Prostate gland (tissue), 2 donors: ENCODE measurements at regions not wholly inside any gene's neighbourhood (a gene's known extent, or its start where the extent isn't known, plus 50 kb on each side); places are given as distances from the start of the nearest gene placed in this dataset.

Experiments
- DNase-seq: peaks from one replicate; pipeline ENCODE4 v3.0.0-alpha.2; 2019; ENCODE audit warnings: low spot score
- H3K27ac ChIP-seq, 2 donors: fragments of 200-600 bp; sonication (generic); 2 replicates each; pipeline ENCODE4 v1.5.1; 2017 to 2019
- H3K27me3 ChIP-seq: fragments of 200-600 bp; sonication (generic); replicated peaks from 2 replicates; pipeline ENCODE4 v1.5.1; 2019; ENCODE audit not compliant: insufficient read depth
- H3K36me3 ChIP-seq, 2 donors: fragments of 200-600 bp; sonication (generic); 1 replicate in 1 of 2; 2 replicates in 1 of 2; pipeline versions ENCODE4 v1.5.1 to v1.8.1; 2017 to 2019
- H3K4me1 ChIP-seq: fragments of 200-600 bp; sonication (generic); replicated peaks from 2 replicates; pipeline ENCODE4 v1.5.1; 2019
- H3K4me3 ChIP-seq, 2 donors: fragments of 200-600 bp; sonication (generic); 2 replicates each; pipeline ENCODE4 v1.5.1; 2017 to 2019
- H3K9me3 ChIP-seq: fragments of 200-600 bp; sonication (generic); 2 replicates; pipeline ENCODE4 v1.5.1; 2017
- POLR2A ChIP-seq: fragments of 450-650 bp; IDR thresholded peaks from one replicate; pipeline ENCODE4 v1.6.1; 2016; ENCODE audit warnings: antibody characterized with exemption, mild to moderate bottlenecking
- POLR2AphosphoS5 ChIP-seq: sonication (generic); formaldehyde crosslinking; IDR thresholded peaks from one replicate; pipeline ENCODE4 v1.6.1; 2017; ENCODE audit warnings: antibody characterized with exemption
- WGBS: methylation state at CpG from one replicate; pipeline ENCODE4 v1.1.5; 2018; 5-methylcytosine and 5-hydroxymethylcytosine counted together
- intact Hi-C: fragments of 100-400 bp; cut with DNase I; formaldehyde crosslinking; loops from one replicate; pipeline ENCODE4 v1.14.2; 2022
- TF ChIP-seq, protein P1 (sequence below), 4 experiments: fragments of 200-600 bp in 2 of 4; fragments of 450-650 bp in 2 of 4; sonication (generic) in 2 of 4; IDR thresholded peaks; 1 replicate in 3 of 4; 2 replicates in 1 of 4; pipeline ENCODE4 v1.5.1; 2016 to 2019; ENCODE audit warnings: antibody characterized with exemption in 4 of 4, mild to moderate bottlenecking in 2 of 4, moderate library complexity in 2 of 4

DNA sequence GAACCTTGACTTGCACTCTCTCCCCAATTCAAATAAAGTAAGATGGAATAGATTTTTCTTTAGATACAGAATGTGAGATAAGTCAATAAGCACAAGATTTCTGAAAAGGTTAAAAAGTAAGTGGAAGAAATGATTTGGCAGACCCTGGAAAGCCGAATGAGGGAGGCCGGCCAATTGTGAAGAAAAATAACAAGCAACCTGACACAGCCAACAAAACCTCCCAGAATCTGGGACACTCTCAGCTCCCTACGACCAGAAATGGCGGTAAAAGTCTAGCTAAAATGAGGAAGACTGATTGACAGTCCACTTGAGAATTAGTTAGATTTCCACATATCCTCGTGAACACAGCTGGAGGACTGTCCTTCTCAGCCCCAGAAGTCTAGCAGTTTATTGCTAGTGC lies 85.4 kb downstream of the KLF12 start:
- H3K4me3 ChIP-seq = no peak overlapping the region
- no peaks in the 10 kb centered on the region for H3K9me3 ChIP-seq
- H3K36me3 ChIP-seq = no peaks in the 10 kb centered on the region
- WGBS = 74% methylated on average over 5 of the region's 5 CpGs
- no peaks in the 10 kb centered on the region for H3K27me3 ChIP-seq
- intact Hi-C loops = no loop called here
- TF ChIP-seq POLR2A (no peak), POLR2AphosphoS5 (no peak)
- TF ChIP-seq, protein P1, sequence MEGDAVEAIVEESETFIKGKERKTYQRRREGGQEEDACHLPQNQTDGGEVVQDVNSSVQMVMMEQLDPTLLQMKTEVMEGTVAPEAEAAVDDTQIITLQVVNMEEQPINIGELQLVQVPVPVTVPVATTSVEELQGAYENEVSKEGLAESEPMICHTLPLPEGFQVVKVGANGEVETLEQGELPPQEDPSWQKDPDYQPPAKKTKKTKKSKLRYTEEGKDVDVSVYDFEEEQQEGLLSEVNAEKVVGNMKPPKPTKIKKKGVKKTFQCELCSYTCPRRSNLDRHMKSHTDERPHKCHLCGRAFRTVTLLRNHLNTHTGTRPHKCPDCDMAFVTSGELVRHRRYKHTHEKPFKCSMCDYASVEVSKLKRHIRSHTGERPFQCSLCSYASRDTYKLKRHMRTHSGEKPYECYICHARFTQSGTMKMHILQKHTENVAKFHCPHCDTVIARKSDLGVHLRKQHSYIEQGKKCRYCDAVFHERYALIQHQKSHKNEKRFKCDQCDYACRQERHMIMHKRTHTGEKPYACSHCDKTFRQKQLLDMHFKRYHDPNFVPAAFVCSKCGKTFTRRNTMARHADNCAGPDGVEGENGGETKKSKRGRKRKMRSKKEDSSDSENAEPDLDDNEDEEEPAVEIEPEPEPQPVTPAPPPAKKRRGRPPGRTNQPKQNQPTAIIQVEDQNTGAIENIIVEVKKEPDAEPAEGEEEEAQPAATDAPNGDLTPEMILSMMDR (IDR thresholded peaks at IDR 0.05) = no peak
- H3K4me1 ChIP-seq = no peaks in the 10 kb centered on the region
- H3K27ac ChIP-seq = no peak overlapping the region
- DNase-seq = no peak

- TF ChIP-seq, protein P1 (IDR thresholded peaks at IDR 0.05) = no peak
- TF ChIP-seq POLR2AphosphoS5 (no peak), POLR2A (no peak)
- H3K4me3 ChIP-seq = no peak overlapping the region
- no peak for DNase-seq
- intact Hi-C loops = no loop called here
- no peaks in the 10 kb centered on the region for H3K4me1 ChIP-seq
- no peaks in the 10 kb centered on the region for H3K36me3 ChIP-seq
- H3K9me3 ChIP-seq = no peaks in the 10 kb centered on the region
- no peaks in the 10 kb centered on the region for H3K27me3 ChIP-seq
- H3K27ac ChIP-seq = no peak overlapping the region
- WGBS = 47% methylated on average over 4 of the region's 4 CpGs
These were observed 86.1 kb downstream of the KLF12 start for GRCh38 chr13:74047931-74048600.

- no peak overlapping the region for H3K27ac ChIP-seq
- H3K4me1 ChIP-seq = no peaks in the 10 kb centered on the region
- H3K27me3 ChIP-seq = no peaks in the 10 kb centered on the region
- intact Hi-C loops = no loop called here
- H3K36me3 ChIP-seq = no peaks in the 10 kb centered on the region
- H3K4me3 ChIP-seq = no peak overlapping the region
- H3K9me3 ChIP-seq = no peaks in the 10 kb centered on the region
- DNase-seq = no peak
- TF ChIP-seq, protein P1 (IDR thresholded peaks at IDR 0.05) = no peak
- no peak for TF ChIP-seq POLR2A
- no peak for TF ChIP-seq POLR2AphosphoS5
These were observed 87.8 kb downstream of the KLF12 start for GRCh38 chr13:74046431-74046830.

GRCh38 chr13:74045583-74045982 lies 88.6 kb downstream of the KLF12 start:
- H3K9me3 ChIP-seq = no peaks in the 10 kb centered on the region
- no peak overlapping the region for H3K27ac ChIP-seq
- 95% methylated on average over 6 of the region's 6 CpGs for WGBS
- no peak overlapping the region for H3K4me3 ChIP-seq
- H3K4me1 ChIP-seq = no peaks in the 10 kb centered on the region
- TF ChIP-seq, protein P1 (IDR thresholded peaks at IDR 0.05) = no peak
- TF ChIP-seq POLR2AphosphoS5 (no peak), POLR2A (no peak)
- H3K27me3 ChIP-seq = no peaks in the 10 kb centered on the region
- no peaks in the 10 kb centered on the region for H3K36me3 ChIP-seq
- intact Hi-C loops = no loop called here
- DNase-seq = no peak

- DNase-seq = no peak
- Histone ChIP-seq H3K4me1 (no peaks in the 10 kb centered on the region), H3K9me3 (no peaks in the 10 kb centered on the region), H3K27me3 (no peaks in the 10 kb centered on the region), H3K36me3 (no peaks in the 10 kb centered on the region), H3K27ac (no peak overlapping the region), H3K4me3 (no peak overlapping the region)
- TF ChIP-seq, protein P1 (IDR thresholded peaks at IDR 0.05) = no peak
- TF ChIP-seq POLR2A (no peak), POLR2AphosphoS5 (no peak)
- intact Hi-C loops = no loop called here
- WGBS = 86% methylated on average over 5 of the region's 5 CpGs
These were observed 91.0 kb downstream of the KLF12 start for GRCh38 chr13:74043237-74043636.
